ENCODE measurements at regions not wholly inside any gene's neighbourhood (a gene's known extent, or its start where the extent isn't known, plus 50 kb on each side); places are given as distances from the start of the nearest gene placed in this dataset.
"Not testable (repeated sequence)": the region's sequence is repeated elsewhere in the genome, so short reads cannot be mapped to it uniquely, and the experiment has no call there.

DNA sequence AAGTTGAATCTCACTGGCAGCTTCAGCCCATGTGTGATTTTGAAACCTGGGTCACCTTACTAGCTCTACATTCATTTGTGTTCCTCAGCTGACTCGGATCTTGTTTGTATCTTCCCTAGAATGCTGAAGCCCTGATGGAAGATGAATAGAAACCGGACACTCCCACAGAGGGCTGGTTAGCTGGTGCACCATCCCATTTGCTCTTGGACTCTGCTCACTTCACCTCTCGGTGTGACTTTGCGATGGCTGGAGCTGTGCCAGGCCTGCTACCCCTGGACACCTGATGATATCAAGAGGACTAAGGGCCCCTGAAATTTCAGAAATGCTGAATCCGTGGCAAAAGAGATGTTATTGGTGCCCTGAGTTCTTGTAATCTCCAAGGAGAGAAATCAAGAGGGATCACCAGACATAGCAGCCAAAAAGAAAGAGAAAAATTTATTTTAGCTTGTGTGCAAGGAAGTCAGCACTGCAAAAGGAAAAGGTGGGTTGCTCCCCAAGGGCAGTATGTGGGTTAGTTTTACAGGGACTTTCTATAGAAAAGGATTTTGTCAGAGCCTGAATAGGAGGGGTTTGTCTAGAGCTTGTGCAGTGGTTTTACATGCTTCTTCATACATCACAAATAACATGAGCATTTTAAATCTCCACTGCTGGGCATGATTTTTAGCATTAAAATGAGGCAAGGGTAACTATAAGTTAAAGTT, 426.3 kb upstream of the NOX3 start:
- Mint-ChIP-seq H3K4me3 (peak overlapping the region; percentile 1 to 12), H3K9me3 (no peaks in the 10 kb centered on the region), H3K27me3 (no peaks in the 10 kb centered on the region), H3K27ac (no peak overlapping the region), H3K4me1 (peaks cover 14 to 21% of the 10 kb centered on the region in 2 donors), H3K36me3 (no peaks in the 10 kb centered on the region)
- ATAC-seq (replicated peaks) (peak; percentile 47 to 54), DNase-seq (no peak)

- DNase-seq, result no peak
- Mint-ChIP-seq H3K27me3 (no peaks in the 10 kb centered on the region), H3K27ac (no peak overlapping the region), H3K4me1 (peaks cover 14 to 21% of the 10 kb centered on the region in 2 donors), H3K9me3 (no peaks in the 10 kb centered on the region), H3K4me3 (no peak overlapping the region), H3K36me3 (no peaks in the 10 kb centered on the region)
- no peak for ATAC-seq (replicated peaks)
Measured at GRCh38 chr6:155880900-155881299, 425.3 kb upstream of the NOX3 start.

DNA sequence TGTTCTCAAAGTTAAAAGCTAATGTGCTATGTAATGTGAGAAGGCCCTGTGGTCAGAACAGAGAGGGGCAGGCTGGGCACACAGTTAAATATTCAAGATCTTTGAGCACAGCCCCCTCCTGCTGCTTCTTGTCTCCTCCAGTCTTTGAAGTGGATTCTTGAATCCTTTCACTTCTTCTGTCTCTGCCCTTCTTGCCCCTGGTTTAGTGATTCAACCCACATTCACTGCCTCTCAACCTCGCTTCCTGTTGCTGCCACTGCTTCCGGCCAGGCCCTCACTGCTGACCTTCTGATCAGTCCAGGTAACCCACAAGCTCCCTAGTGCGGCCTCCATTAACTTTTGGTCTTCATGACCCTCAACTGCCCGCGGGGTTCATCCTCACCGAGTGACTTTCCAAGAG, 417.3 kb upstream of the NOX3 start:
- DNase-seq (no peak), ATAC-seq (replicated peaks) (no peak)
- peaks cover 0 to 2% of the 10 kb centered on the region in 2 donors for H3K9me3 Mint-ChIP-seq
- H3K4me3 Mint-ChIP-seq, result no peak overlapping the region
- H3K27ac Mint-ChIP-seq, result peak overlapping the region; percentile 63
- peaks cover 5 to 7% of the 10 kb centered on the region in 2 donors for H3K4me1 Mint-ChIP-seq
- H3K27me3 Mint-ChIP-seq, result no peaks in the 10 kb centered on the region
- no peaks in the 10 kb centered on the region for H3K36me3 Mint-ChIP-seq

DNA sequence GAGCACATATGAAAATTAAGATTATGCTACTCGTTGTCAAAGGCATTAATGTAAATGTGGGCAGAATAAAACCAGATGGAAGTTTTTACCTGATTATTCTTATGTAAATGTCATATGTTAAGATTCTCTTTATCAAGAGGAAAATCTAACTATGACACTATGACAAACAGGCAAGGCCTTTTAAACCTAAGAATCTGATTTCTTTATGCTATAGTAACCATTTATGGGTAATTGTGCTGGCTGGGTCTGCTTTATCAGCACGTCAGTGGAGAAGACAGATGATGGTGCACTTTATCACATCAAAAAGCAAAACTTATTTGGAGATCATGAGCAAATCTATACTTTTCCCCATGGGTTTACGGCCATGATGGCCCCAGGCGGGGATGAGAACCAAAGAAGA, 412.0 kb upstream of the NOX3 start:
- peaks cover 4% of the 10 kb centered on the region in 2 donors for H3K9me3 Mint-ChIP-seq
- no peak for DNase-seq
- H3K4me1 Mint-ChIP-seq, result peaks cover 0 to under 1% of the 10 kb centered on the region in 2 donors
- no peak for ATAC-seq (replicated peaks)
- no peak overlapping the region for H3K27ac Mint-ChIP-seq
- no peaks in the 10 kb centered on the region for H3K36me3 Mint-ChIP-seq
- no peaks in the 10 kb centered on the region for H3K27me3 Mint-ChIP-seq
- no peak overlapping the region for H3K4me3 Mint-ChIP-seq

- not testable (repeated sequence) for DNase-seq; H3K9me3 Mint-ChIP-seq; H3K4me1 Mint-ChIP-seq; H3K4me3 Mint-ChIP-seq; H3K27ac Mint-ChIP-seq; ATAC-seq (replicated peaks); H3K27me3 Mint-ChIP-seq; H3K36me3 Mint-ChIP-seq
Measured at GRCh38 chr6:155866676-155867390, 411.2 kb upstream of the NOX3 start.

DNA sequence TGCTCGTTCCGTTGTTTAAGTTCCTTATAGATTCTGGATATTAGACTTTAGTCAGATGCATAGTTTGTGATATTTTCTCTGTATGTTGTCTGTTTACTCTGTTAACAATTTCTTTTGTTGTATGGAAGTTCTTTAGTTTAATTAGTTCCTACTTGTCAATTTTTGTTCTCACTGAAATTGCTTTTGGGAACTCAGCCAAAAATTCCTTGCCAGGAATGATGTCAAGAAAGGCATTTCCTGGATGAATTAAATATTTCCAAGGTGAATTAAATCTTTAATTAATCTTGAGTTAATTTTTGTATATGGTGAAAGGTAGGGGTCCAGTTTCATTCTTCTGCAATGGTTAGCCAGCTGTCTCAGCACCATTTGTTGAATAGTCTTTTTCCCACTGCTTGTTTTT, 406.2 kb upstream of the NOX3 start:
- Mint-ChIP-seq H3K4me3 (no peak overlapping the region), H3K27me3 (no peaks in the 10 kb centered on the region), H3K36me3 (peaks cover 6 to 8% of the 10 kb centered on the region in 2 donors), H3K27ac (no peak overlapping the region), H3K4me1 (no peaks in the 10 kb centered on the region), H3K9me3 (peaks cover 18 to 24% of the 10 kb centered on the region in 2 donors)
- no peak for DNase-seq
- no peak for ATAC-seq (replicated peaks)

GRCh38 chr6:155858906-155859305, 403.3 kb upstream of the NOX3 start:
- not testable (repeated sequence) for H3K4me3 Mint-ChIP-seq; DNase-seq; H3K27me3 Mint-ChIP-seq; H3K36me3 Mint-ChIP-seq; ATAC-seq (replicated peaks); H3K27ac Mint-ChIP-seq
- Mint-ChIP-seq H3K4me1 (peaks cover 7 to 15% of the 10 kb centered on the region in 2 donors), H3K9me3 (peaks cover 18 to 24% of the 10 kb centered on the region in 2 donors)

DNA sequence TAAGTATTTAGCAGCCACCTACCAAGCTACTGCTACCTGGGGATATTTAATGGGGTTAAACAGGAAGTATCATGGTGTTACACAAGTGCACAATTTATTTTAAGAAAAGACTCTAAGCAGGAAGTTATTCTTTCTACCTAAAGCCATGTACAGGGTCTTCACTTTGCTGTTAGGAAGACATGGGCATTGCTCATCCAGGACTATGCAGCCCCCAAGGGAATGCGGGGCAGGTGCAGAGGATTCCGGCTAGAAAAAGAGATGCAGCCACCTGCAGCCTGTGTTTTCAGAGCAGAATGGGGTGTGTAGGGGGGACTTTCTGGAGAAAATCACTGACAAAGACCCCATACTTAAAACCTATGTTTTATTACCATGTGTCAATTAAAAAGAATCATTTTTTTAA, 399.1 kb upstream of the NOX3 start:
- Mint-ChIP-seq H3K27ac (no peak overlapping the region), H3K9me3 (peaks cover 8 to 11% of the 10 kb centered on the region in 2 donors), H3K27me3 (no peaks in the 10 kb centered on the region), H3K4me1 (peaks cover 14 to 21% of the 10 kb centered on the region in 2 donors), H3K36me3 (peaks cover 3 to 8% of the 10 kb centered on the region in 2 donors), H3K4me3 (no peak overlapping the region)
- DNase-seq (no peak), ATAC-seq (replicated peaks) (no peak)

GRCh38 chr6:155853011-155853410, 397.4 kb upstream of the NOX3 start:
- no peak for DNase-seq
- no peak overlapping the region for H3K27ac Mint-ChIP-seq
- H3K27me3 Mint-ChIP-seq, result no peaks in the 10 kb centered on the region
- H3K4me1 Mint-ChIP-seq, result peaks cover 14 to 21% of the 10 kb centered on the region in 2 donors
- no peak overlapping the region for H3K4me3 Mint-ChIP-seq
- no peaks in the 10 kb centered on the region for H3K36me3 Mint-ChIP-seq
- ATAC-seq (replicated peaks), result no peak
- no peaks in the 10 kb centered on the region for H3K9me3 Mint-ChIP-seq

DNA sequence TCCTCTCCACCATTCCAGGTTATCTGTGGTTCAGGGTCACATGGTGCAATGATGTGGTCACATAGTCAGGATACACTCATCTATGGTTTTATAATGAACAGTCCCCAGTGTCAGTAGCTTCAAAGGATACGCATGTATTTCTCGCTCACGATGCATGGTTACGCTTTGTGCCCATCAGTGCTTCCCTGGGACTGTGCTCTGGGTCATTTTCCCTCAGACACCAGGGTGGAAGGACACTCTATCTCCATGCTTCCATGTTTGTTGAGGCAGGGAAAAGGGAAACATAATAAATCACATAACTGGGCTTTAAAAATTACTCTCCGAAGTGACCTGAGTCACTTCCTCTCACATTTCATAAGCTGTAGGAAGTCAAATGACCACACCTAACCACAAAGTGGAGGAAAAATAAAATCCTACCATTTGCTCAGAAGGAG, 394.8 kb upstream of the NOX3 start:
- H3K27ac Mint-ChIP-seq, result no peak overlapping the region
- DNase-seq, result no peak

GRCh38 chr6:155847711-155848110, 392.1 kb upstream of the NOX3 start:
- Mint-ChIP-seq H3K27me3 (no peaks in the 10 kb centered on the region), H3K27ac (no peak overlapping the region)

More for the DNA sequence above, 394.8 kb upstream of the NOX3 start:
- H3K4me3 Mint-ChIP-seq, result no peak overlapping the region
- H3K27me3 Mint-ChIP-seq, result no peaks in the 10 kb centered on the region
- H3K36me3 Mint-ChIP-seq, result no peaks in the 10 kb centered on the region
- no peak for ATAC-seq (replicated peaks)
- H3K9me3 Mint-ChIP-seq, result peaks cover 4 to 8% of the 10 kb centered on the region in 2 donors
- peaks cover 11 to 17% of the 10 kb centered on the region in 2 donors for H3K4me1 Mint-ChIP-seq

GRCh38 chr6:155837474-155837873, 381.8 kb upstream of the NOX3 start:
- ATAC-seq (replicated peaks), result no peak
- H3K27me3 Mint-ChIP-seq, result no peaks in the 10 kb centered on the region
- H3K36me3 Mint-ChIP-seq, result no peaks in the 10 kb centered on the region
- H3K4me3 Mint-ChIP-seq, result no peak overlapping the region
- no peaks in the 10 kb centered on the region for H3K4me1 Mint-ChIP-seq
- no peak overlapping the region for H3K27ac Mint-ChIP-seq
- H3K9me3 Mint-ChIP-seq, result no peaks in the 10 kb centered on the region
- DNase-seq, result no peak

More at GRCh38 chr6:155847711-155848110, 392.1 kb upstream of the NOX3 start:
- Mint-ChIP-seq H3K4me1 (peaks cover 5 to 6% of the 10 kb centered on the region in 2 donors), H3K36me3 (peaks cover 0 to 3% of the 10 kb centered on the region in 2 donors), H3K4me3 (no peak overlapping the region), H3K9me3 (peaks cover 10 to 15% of the 10 kb centered on the region in 2 donors)
- no peak for DNase-seq
- no peak for ATAC-seq (replicated peaks)

GRCh38 chr6:155832596-155832995, 377.0 kb upstream of the NOX3 start:
- Mint-ChIP-seq H3K27ac (no peak overlapping the region), H3K4me1 (no peaks in the 10 kb centered on the region), H3K27me3 (no peaks in the 10 kb centered on the region), H3K9me3 (no peaks in the 10 kb centered on the region), H3K36me3 (no peaks in the 10 kb centered on the region), H3K4me3 (no peak overlapping the region)
- ATAC-seq (replicated peaks) (no peak), DNase-seq (no peak)

DNA sequence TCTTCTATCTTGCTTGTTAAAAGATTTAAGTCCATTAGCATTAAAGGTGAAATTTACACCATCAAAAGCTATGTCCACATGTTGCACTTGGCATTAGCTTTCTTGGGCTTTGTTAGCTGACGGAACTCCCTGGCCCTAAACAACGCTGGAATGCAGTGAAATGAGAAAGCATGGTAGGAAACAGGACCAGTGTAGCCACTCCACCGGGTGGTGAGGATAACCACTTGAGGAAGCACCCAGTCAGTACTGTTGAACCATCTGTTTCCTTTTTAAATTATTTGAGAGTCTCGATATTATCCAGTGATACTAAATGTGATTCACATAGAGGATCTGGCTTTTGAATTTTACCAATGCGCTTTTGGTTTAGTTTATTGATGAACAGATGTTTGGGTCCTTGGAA, 374.9 kb upstream of the NOX3 start:
- no peak overlapping the region for H3K4me3 Mint-ChIP-seq
- ATAC-seq (replicated peaks), result no peak
- H3K4me1 Mint-ChIP-seq, result no peaks in the 10 kb centered on the region
- H3K9me3 Mint-ChIP-seq, result no peaks in the 10 kb centered on the region
- H3K36me3 Mint-ChIP-seq, result no peaks in the 10 kb centered on the region
- no peak overlapping the region for H3K27ac Mint-ChIP-seq
- DNase-seq, result no peak
- H3K27me3 Mint-ChIP-seq, result no peaks in the 10 kb centered on the region

DNA sequence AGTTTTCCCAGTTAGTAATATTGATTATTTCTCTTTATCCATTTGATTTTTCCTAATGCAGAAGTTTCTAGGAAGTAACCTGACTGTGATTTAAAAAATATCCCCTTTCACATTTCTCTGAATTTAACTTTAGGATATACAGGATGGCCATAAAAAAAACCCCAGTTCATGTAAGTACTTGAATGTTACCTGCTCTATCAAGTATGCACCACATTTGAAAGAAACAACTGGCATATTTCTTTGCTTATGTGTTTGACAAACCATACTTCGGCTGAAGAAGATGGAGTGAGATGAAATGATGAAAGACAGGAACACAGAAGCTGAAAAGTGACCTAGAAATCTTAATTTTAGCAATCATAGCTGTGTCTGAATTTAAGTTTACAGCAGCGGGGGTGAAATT, 374.0 kb upstream of the NOX3 start:
- Mint-ChIP-seq H3K27me3 (no peaks in the 10 kb centered on the region), H3K27ac (no peak overlapping the region), H3K9me3 (no peaks in the 10 kb centered on the region), H3K36me3 (no peaks in the 10 kb centered on the region), H3K4me3 (no peak overlapping the region), H3K4me1 (no peaks in the 10 kb centered on the region)
- no peak for ATAC-seq (replicated peaks)
- no peak for DNase-seq
